ENCODE measurements at regions not wholly inside any gene's neighbourhood (a gene's known extent, or its start where the extent isn't known, plus 50 kb on each side); places are given as distances from the start of the nearest gene placed in this dataset.

- H3K27me3 ChIP-seq (ENCODE audit: control insufficient read depth in 4 of 4, insufficient read depth in 4 of 4, low read length in 3 of 4) = no peaks in the 10 kb centered on the region
- no peak for DNase-seq (ENCODE audit: low spot score)
- H3K9me3 ChIP-seq (ENCODE audit: control insufficient read depth in 4 of 4, low read length in 3 of 4) = no peaks in the 10 kb centered on the region
- no peak for TF ChIP-seq REST (IDR thresholded peaks at IDR 0.05)
- TF ChIP-seq SP1 (IDR thresholded peaks at IDR 0.05) = no peak
- TF ChIP-seq FOXA2 (IDR thresholded peaks at IDR 0.05) = no peak
- no peak overlapping the region for H3K27ac ChIP-seq (ENCODE audit: low read depth in 1 of 2, low read length in 2 of 2)
- H3K4me3 ChIP-seq (ENCODE audit: low read depth in 1 of 3, low read length in 3 of 3) = no peak overlapping the region
- H3K36me3 ChIP-seq (ENCODE audit: control insufficient read depth in 4 of 4, insufficient read depth in 3 of 4, low read depth in 1 of 4, low read length in 3 of 4) = no peaks in the 10 kb centered on the region
- H3K4me1 ChIP-seq (ENCODE audit: control insufficient read depth in 4 of 4, insufficient read depth in 4 of 4, low read length in 3 of 4) = no peaks in the 10 kb centered on the region
- WGBS = 54% methylated on average over 3 of the region's 3 CpGs
- no peak overlapping the region for H3K9ac ChIP-seq (ENCODE audit: low read depth in 1 of 2, low read length in 2 of 2)
Observed at GRCh38 chr6:91412532-91412931, 825.7 kb upstream of the MAP3K7 start.

- 78% methylated on average over 3 of the region's 3 CpGs for WGBS
Observed at GRCh38 chr6:91407706-91408105, 820.8 kb upstream of the MAP3K7 start.

More at GRCh38 chr6:91407706-91408105, 820.8 kb upstream of the MAP3K7 start:
- no peak for DNase-seq (ENCODE audit: low spot score)
- H3K27me3 ChIP-seq (ENCODE audit: control insufficient read depth in 4 of 4, insufficient read depth in 4 of 4, low read length in 3 of 4) = no peaks in the 10 kb centered on the region
- TF ChIP-seq CTCF (IDR thresholded peaks at IDR 0.05; ENCODE audit: low read depth, low read length, missing input control) = no peak
- TF ChIP-seq JUND (IDR thresholded peaks at IDR 0.05) = no peak
- TF ChIP-seq ATF3 (IDR thresholded peaks at IDR 0.05) = no peak
- TF ChIP-seq NR2F2 (IDR thresholded peaks at IDR 0.05) = no peak
- no peak for TF ChIP-seq SP1 (IDR thresholded peaks at IDR 0.05)
- TF ChIP-seq GABPA (IDR thresholded peaks at IDR 0.05 in 1 of 2, conservative IDR thresholded peaks at IDR 0.05 in 1 of 2) = no peak
- TF ChIP-seq ZBTB33 (IDR thresholded peaks at IDR 0.05) = no peak
- no peak for TF ChIP-seq YY1 (IDR thresholded peaks at IDR 0.05)
- TF ChIP-seq FOXA2 (IDR thresholded peaks at IDR 0.05) = no peak
- TF ChIP-seq HNF4G (IDR thresholded peaks at IDR 0.05) = no peak
- TF ChIP-seq REST (IDR thresholded peaks at IDR 0.05) = no peak
- H3K4me1 ChIP-seq (ENCODE audit: control insufficient read depth in 4 of 4, insufficient read depth in 4 of 4, low read length in 3 of 4) = no peaks in the 10 kb centered on the region
- H3K4me3 ChIP-seq (ENCODE audit: low read depth in 1 of 3, low read length in 3 of 3) = no peak overlapping the region
- no peak overlapping the region for H3K9ac ChIP-seq (ENCODE audit: low read depth in 1 of 2, low read length in 2 of 2)
- no peak overlapping the region for H3K27ac ChIP-seq (ENCODE audit: low read depth in 1 of 2, low read length in 2 of 2)
- no peaks in the 10 kb centered on the region for H3K36me3 ChIP-seq (ENCODE audit: control insufficient read depth in 4 of 4, insufficient read depth in 3 of 4, low read depth in 1 of 4, low read length in 3 of 4)
- H3K9me3 ChIP-seq (ENCODE audit: control insufficient read depth in 4 of 4, low read length in 3 of 4) = peaks cover 0 to 5% (median 0%) of the 10 kb centered on the region in 4 donors

All from liver (tissue), 8 donors.